ENCODE measurements at regions not wholly inside any gene's neighbourhood (a gene's known extent, or its start where the extent isn't known, plus 50 kb on each side); places are given as distances from the start of the nearest gene placed in this dataset.

DNA sequence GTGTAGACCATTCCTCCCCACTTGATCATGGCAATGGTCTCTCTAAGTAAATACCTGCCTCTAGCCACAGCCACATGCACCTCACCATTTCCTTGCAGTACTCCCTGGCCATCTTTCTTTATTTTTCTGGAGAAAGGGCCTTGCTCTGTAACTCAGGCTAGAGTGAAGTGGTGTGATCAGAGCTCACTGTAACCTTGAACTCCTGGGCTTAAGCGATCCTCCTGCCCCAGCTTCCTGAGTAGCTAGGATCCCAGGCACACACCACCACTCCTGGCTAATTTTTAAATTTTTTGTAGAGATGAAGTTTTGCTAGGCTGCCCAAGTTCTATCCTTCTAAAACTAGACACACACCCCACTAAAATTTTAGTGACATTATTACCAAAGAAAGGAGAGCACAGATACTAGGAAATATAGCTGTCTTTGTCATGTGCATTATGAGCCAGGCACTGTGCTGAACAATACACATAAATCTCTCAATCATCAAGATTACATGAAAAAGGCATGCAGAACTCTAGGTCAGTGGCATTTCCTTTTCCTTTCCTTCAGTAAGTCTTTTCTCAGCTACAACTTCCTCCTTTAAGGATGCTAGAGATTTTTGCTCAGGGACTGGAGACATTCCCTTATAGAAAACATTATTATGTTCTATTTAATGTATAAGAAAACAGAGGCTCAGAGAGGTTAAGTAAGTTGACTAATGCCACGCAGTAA lies 95.0 kb upstream of the SERBP1 start:
- TF ChIP-seq, protein P1, sequence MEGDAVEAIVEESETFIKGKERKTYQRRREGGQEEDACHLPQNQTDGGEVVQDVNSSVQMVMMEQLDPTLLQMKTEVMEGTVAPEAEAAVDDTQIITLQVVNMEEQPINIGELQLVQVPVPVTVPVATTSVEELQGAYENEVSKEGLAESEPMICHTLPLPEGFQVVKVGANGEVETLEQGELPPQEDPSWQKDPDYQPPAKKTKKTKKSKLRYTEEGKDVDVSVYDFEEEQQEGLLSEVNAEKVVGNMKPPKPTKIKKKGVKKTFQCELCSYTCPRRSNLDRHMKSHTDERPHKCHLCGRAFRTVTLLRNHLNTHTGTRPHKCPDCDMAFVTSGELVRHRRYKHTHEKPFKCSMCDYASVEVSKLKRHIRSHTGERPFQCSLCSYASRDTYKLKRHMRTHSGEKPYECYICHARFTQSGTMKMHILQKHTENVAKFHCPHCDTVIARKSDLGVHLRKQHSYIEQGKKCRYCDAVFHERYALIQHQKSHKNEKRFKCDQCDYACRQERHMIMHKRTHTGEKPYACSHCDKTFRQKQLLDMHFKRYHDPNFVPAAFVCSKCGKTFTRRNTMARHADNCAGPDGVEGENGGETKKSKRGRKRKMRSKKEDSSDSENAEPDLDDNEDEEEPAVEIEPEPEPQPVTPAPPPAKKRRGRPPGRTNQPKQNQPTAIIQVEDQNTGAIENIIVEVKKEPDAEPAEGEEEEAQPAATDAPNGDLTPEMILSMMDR (IDR thresholded peaks at IDR 0.05): no peak
- TF ChIP-seq EZH2 (IDR thresholded peaks at IDR 0.05): no peak
